Smooth muscle cell (in vitro differentiated cells): ENCODE measurements at regions not wholly inside any gene's neighbourhood (a gene's known extent, or its start where the extent isn't known, plus 50 kb on each side); places are given as distances from the start of the nearest gene placed in this dataset.

Experiments used
- DNase-seq: peaks from one replicate; lab custom pipeline; 2025; ENCODE audit not compliant: unreplicated experiment; lab: John Stamatoyannopoulos, UW
- H2AFZ ChIP-seq: fragments of 200-600 bp; sonication (generic); 2 replicates; pipeline ENCODE4 v1.6.0; 2016; ENCODE audit warnings: antibody characterized with exemption, low read depth, mild to moderate bottlenecking
- H3F3A ChIP-seq: fragments of 200-600 bp; sonication (generic); 2 replicates; pipeline ENCODE4 v1.6.0; 2017; ENCODE audit warnings: antibody characterized with exemption, low read depth
- H3K27ac ChIP-seq: fragments of 200-600 bp; sonication (generic); 2 replicates; pipeline ENCODE4 v1.5.1; 2016; ENCODE audit warnings: low read depth, mild to moderate bottlenecking
- H3K27me3 ChIP-seq: fragments of 200-600 bp; sonication (generic); 2 replicates; pipeline ENCODE4 v1.6.1; 2016; ENCODE audit warnings: low read depth, mild to moderate bottlenecking
- H3K36me3 ChIP-seq: fragments of 200-600 bp; sonication (generic); 2 replicates; pipeline ENCODE4 v1.5.1; 2016; ENCODE audit warnings: low read depth
- H3K4me1 ChIP-seq: fragments of 200-600 bp; sonication (generic); 2 replicates; pipeline ENCODE4 v1.5.1; 2016; ENCODE audit warnings: low read depth
- H3K4me2 ChIP-seq: fragments of 200-600 bp; sonication (generic); 2 replicates; pipeline ENCODE4 v1.6.0; 2016; ENCODE audit warnings: mild to moderate bottlenecking
- H3K4me3 ChIP-seq: fragments of 200-600 bp; sonication (generic); 2 replicates; pipeline ENCODE4 v1.5.1; 2016; ENCODE audit warnings: mild to moderate bottlenecking
- H3K79me2 ChIP-seq: fragments of 200-600 bp; sonication (generic); 2 replicates; pipeline ENCODE4 v1.6.0; 2016; ENCODE audit warnings: low read depth, mild to moderate bottlenecking
- H3K9ac ChIP-seq: fragments of 200-600 bp; sonication (generic); 2 replicates; pipeline ENCODE4 v1.6.0; 2016; ENCODE audit warnings: low read depth
- H3K9me3 ChIP-seq: fragments of 200-600 bp; sonication (generic); replicated peaks from 2 replicates; pipeline ENCODE4 v1.5.1; 2016; ENCODE audit warnings: low read depth
- H4K20me1 ChIP-seq: fragments of 200-600 bp; sonication (generic); 2 replicates; pipeline ENCODE4 v1.6.0; 2016; ENCODE audit warnings: low read depth
- CTCF ChIP-seq: fragments of 200-600 bp; sonication (generic); IDR thresholded peaks from 2 replicates; pipeline ENCODE4 v1.5.1; 2017; ENCODE audit warnings: borderline replicate concordance, mild to moderate bottlenecking, antibody characterized with exemption; ENCODE audit not compliant: insufficient read depth, poor library complexity, severe bottlenecking
- WGBS: methylation state at CpG from one replicate; pipeline ENCODE4 v1.1.7; 2016; ENCODE audit warnings: low lambda C conversion rate; 5-methylcytosine and 5-hydroxymethylcytosine counted together

- Histone ChIP-seq H2AFZ (no peak overlapping the region), H4K20me1 (no peaks in the 10 kb centered on the region), H3K36me3 (no peaks in the 10 kb centered on the region), H3K4me2 (no peak overlapping the region), H3K4me1 (no peaks in the 10 kb centered on the region), H3K9ac (no peak overlapping the region), H3K9me3 (no peaks in the 10 kb centered on the region), H3K4me3 (no peak overlapping the region), H3K27ac (no peak overlapping the region), H3K79me2 (no peaks in the 10 kb centered on the region), H3F3A (peaks cover 4% of the 10 kb centered on the region), H3K27me3 (no peaks in the 10 kb centered on the region)
- no peak for TF ChIP-seq CTCF
- WGBS, result 97% methylated on average over 9 of the region's 9 CpGs
- no peak for DNase-seq
These were observed 62.9 kb upstream of the RAP2B start for GRCh38 chr3:153099131-153099530.

- Histone ChIP-seq H4K20me1 (no peaks in the 10 kb centered on the region), H3K9me3 (no peaks in the 10 kb centered on the region), H3K4me3 (no peak overlapping the region), H3K4me1 (no peaks in the 10 kb centered on the region), H3K4me2 (no peak overlapping the region), H3K36me3 (no peaks in the 10 kb centered on the region), H3K27ac (no peak overlapping the region), H3F3A (no peaks in the 10 kb centered on the region), H3K79me2 (no peaks in the 10 kb centered on the region), H3K9ac (no peak overlapping the region), H2AFZ (no peak overlapping the region), H3K27me3 (no peaks in the 10 kb centered on the region)
- TF ChIP-seq CTCF, result no peak
- 87% methylated on average over 2 of the region's 2 CpGs for WGBS
- no peak for DNase-seq
These were observed 58.5 kb upstream of the RAP2B start for GRCh38 chr3:153103406-153103945.

- no peaks in the 10 kb centered on the region for H4K20me1 ChIP-seq
- no peak for TF ChIP-seq CTCF
- no peak overlapping the region for H2AFZ ChIP-seq
- no peak for DNase-seq
- H3F3A ChIP-seq, result no peaks in the 10 kb centered on the region
- H3K4me1 ChIP-seq, result no peaks in the 10 kb centered on the region
- H3K9ac ChIP-seq, result no peak overlapping the region
- H3K27me3 ChIP-seq, result no peaks in the 10 kb centered on the region
- no peak overlapping the region for H3K4me3 ChIP-seq
- no peaks in the 10 kb centered on the region for H3K79me2 ChIP-seq
- H3K4me2 ChIP-seq, result no peak overlapping the region
- no peak overlapping the region for H3K27ac ChIP-seq
- H3K9me3 ChIP-seq, result no peaks in the 10 kb centered on the region
- WGBS, result 97% methylated on average over 2 of the region's 2 CpGs
- no peaks in the 10 kb centered on the region for H3K36me3 ChIP-seq
These were observed 52.0 kb upstream of the RAP2B start for GRCh38 chr3:153110041-153110440.

GRCh38 chr3:153111016-153111415, 51.0 kb upstream of the RAP2B start:
- no peak for DNase-seq
- Histone ChIP-seq H3K4me2 (no peak overlapping the region), H3K79me2 (no peaks in the 10 kb centered on the region), H3K36me3 (no peaks in the 10 kb centered on the region), H3K27me3 (no peaks in the 10 kb centered on the region), H3K9ac (no peak overlapping the region), H2AFZ (peak overlapping the region; percentile 77), H3K4me3 (no peak overlapping the region), H3K9me3 (no peaks in the 10 kb centered on the region), H3F3A (no peaks in the 10 kb centered on the region), H3K4me1 (no peaks in the 10 kb centered on the region), H3K27ac (no peak overlapping the region), H4K20me1 (no peaks in the 10 kb centered on the region)
- 94% methylated on average over 3 of the region's 3 CpGs for WGBS
- TF ChIP-seq CTCF, result no peak
